Endothelial cell of umbilical vein (primary cell): ENCODE measurements at regions not wholly inside any gene's neighbourhood (a gene's known extent, or its start where the extent isn't known, plus 50 kb on each side); places are given as distances from the start of the nearest gene placed in this dataset.

Experiments used
- BruUV-seq: library from RNA; stranded (reverse); fragments of 400-500 nt; replicated peaks from 2 replicates; lab custom pipeline; 2021; lab: Mats Ljungman, UMichigan
- CTCF ChIA-PET: fragments of 300-600, 350-600 bp; sonication (Branson Sonifier 250); formaldehyde crosslinking; loops from one replicate; lab custom pipeline; 2021; ENCODE audit warnings: antibody characterized with exemption, inconsistent platforms; lab: Charles Lee
- POLR2A ChIA-PET: fragments of 300-600, 350-600 bp; sonication (Branson Sonifier 250); formaldehyde crosslinking; loops from one replicate; lab custom pipeline; 2021; ENCODE audit warnings: antibody characterized with exemption, inconsistent platforms; lab: Charles Lee
- DNase-seq: peaks from one replicate; pipeline ENCODE4 v3.0.0-alpha.2; 2011; ENCODE audit warnings: low read depth, low spot score
- FAIRE-seq: peaks from 2 replicates; lab custom pipeline; 2011; peaks lifted over from hg19 to GRCh38; lab: Jason Lieb, UNC
- H2AFZ ChIP-seq: 2 replicates; pipeline ENCODE4 v1.6.0; 2012; ENCODE audit warnings: low read depth, low read length, control low read depth, inconsistent platforms
- H3K27ac ChIP-seq: 2 replicates; pipeline ENCODE4 v1.5.1; 2011; ENCODE audit warnings: low read depth, mild to moderate bottlenecking, control low read depth, low read length, moderate library complexity; ENCODE audit not compliant: insufficient read depth
- H3K27me3 ChIP-seq, 2 experiments: 2 replicates each; pipeline versions ENCODE4 v1.6.0 to v1.6.1; 2011; ENCODE audit warnings: low read length in 2 of 2, mixed read lengths in 1 of 2; ENCODE audit not compliant: control insufficient read depth in 2 of 2, insufficient read depth in 2 of 2
- H3K36me3 ChIP-seq, 2 experiments: 2 replicates in 1 of 2; 3 replicates in 1 of 2; pipeline ENCODE4 v1.5.1; 2011; ENCODE audit warnings: low read length in 2 of 2, mild to moderate bottlenecking in 1 of 2, moderate library complexity in 1 of 2; ENCODE audit not compliant: control insufficient read depth in 2 of 2, insufficient read depth in 2 of 2; ENCODE audit errors: extremely low read depth in 1 of 2
- H3K4me1 ChIP-seq: 3 replicates; pipeline ENCODE4 v1.5.1; 2011; ENCODE audit warnings: mild to moderate bottlenecking, low read length; ENCODE audit not compliant: control insufficient read depth, insufficient read depth; ENCODE audit errors: extremely low read depth
- H3K4me2 ChIP-seq: 2 replicates; pipeline ENCODE4 v1.6.1; 2011; ENCODE audit warnings: low read length, control low read depth, mixed read lengths; ENCODE audit not compliant: insufficient read depth
- H3K4me3 ChIP-seq, 3 experiments: fragments of 200-600 bp in 1 of 3; sonication (generic), shearing (Covaris generic) in 1 of 3; replicated peaks in 1 of 3; 2 replicates each; pipeline ENCODE4 v1.5.1; 2011 to 2016; ENCODE audit warnings: control low read depth in 3 of 3, low read length in 3 of 3, mild to moderate bottlenecking in 2 of 3, inconsistent platforms in 1 of 3, low read depth in 1 of 3, moderate library complexity in 1 of 3; ENCODE audit not compliant: insufficient read depth in 1 of 3
- H3K79me2 ChIP-seq: 2 replicates; pipeline ENCODE4 v1.6.0; 2012; ENCODE audit warnings: low read length, inconsistent platforms; ENCODE audit not compliant: control insufficient read depth, insufficient read depth
- H3K9ac ChIP-seq: replicated peaks from 2 replicates; pipeline ENCODE3; 2011; ENCODE audit warnings: low read length, control low read depth; ENCODE audit not compliant: insufficient read depth; ENCODE audit errors: extremely low read depth
- H3K9me1 ChIP-seq: replicated peaks from 3 replicates; pipeline ENCODE4 v1.6.0; 2011; ENCODE audit warnings: mild to moderate bottlenecking, low read length; ENCODE audit not compliant: control insufficient read depth, insufficient read depth; ENCODE audit errors: extremely low read depth
- H3K9me3 ChIP-seq: replicated peaks from 2 replicates; pipeline ENCODE4 v1.5.1; 2012; ENCODE audit warnings: low read length, inconsistent platforms; ENCODE audit not compliant: control insufficient read depth, insufficient read depth
- H4K20me1 ChIP-seq: replicated peaks from 2 replicates; pipeline ENCODE3; 2011; ENCODE audit warnings: mild to moderate bottlenecking, low read length; ENCODE audit not compliant: control insufficient read depth, insufficient read depth; ENCODE audit errors: extremely low read depth
- CTCF ChIP-seq, 2 donors: IDR thresholded peaks; 1 replicate in 1 of 2; 2 replicates in 1 of 2; pipeline ENCODE4 v1.5.1; 2011; ENCODE audit warnings: low read length in 2 of 2, mild to moderate bottlenecking in 2 of 2, moderate library complexity in 2 of 2, control low read depth in 1 of 2, inconsistent platforms in 1 of 2, low read depth in 1 of 2; ENCODE audit not compliant: insufficient read depth in 1 of 2; ENCODE audit errors: extremely low read depth in 1 of 2
- EZH2 ChIP-seq: IDR thresholded peaks from 2 replicates; pipeline ENCODE4 v1.6.1; 2012; ENCODE audit warnings: borderline replicate concordance, low read depth, mild to moderate bottlenecking, moderate library complexity, low read length, inconsistent platforms; ENCODE audit not compliant: severe bottlenecking
- FOS ChIP-seq: IDR thresholded peaks from 2 replicates; pipeline ENCODE4 v1.6.1; 2011; ENCODE audit warnings: mild to moderate bottlenecking, low read length, moderate library complexity, borderline replicate concordance; ENCODE audit not compliant: insufficient read depth
- GATA2 ChIP-seq: IDR thresholded peaks from 2 replicates; pipeline ENCODE4 v1.7.0; 2011; ENCODE audit warnings: low read depth, mild to moderate bottlenecking, moderate library complexity, mixed read lengths, low read length; ENCODE audit not compliant: insufficient read length, insufficient read depth
- JUN ChIP-seq: IDR thresholded peaks from 2 replicates; pipeline ENCODE4 v1.6.1; 2011; ENCODE audit warnings: borderline replicate concordance, low read depth; ENCODE audit not compliant: insufficient read length, insufficient read depth
- MAX ChIP-seq: IDR thresholded peaks from 2 replicates; pipeline ENCODE4 v1.6.1; 2011; ENCODE audit not compliant: insufficient read depth, insufficient read length
- MYC ChIP-seq: IDR thresholded peaks from one replicate; pipeline ENCODE4 v1.6.1; 2011; ENCODE audit warnings: mild to moderate bottlenecking, low read depth, low read length
- POLR2A ChIP-seq: IDR thresholded peaks from 2 replicates; pipeline ENCODE4 v1.6.1; 2012; ENCODE audit warnings: low read depth, mild to moderate bottlenecking, control low read depth, low read length
- POLR2AphosphoS5 ChIP-seq: IDR thresholded peaks from 2 replicates; pipeline ENCODE4 v1.6.1; 2012; ENCODE audit warnings: low read depth, mild to moderate bottlenecking, control low read depth, low read length, moderate library complexity; ENCODE audit not compliant: insufficient read depth
- dilution Hi-C: fragments of 300-500 bp; cut with MboI; formaldehyde crosslinking; loops from one replicate; pipeline ENCODE4 v1.15.0; 2019; ENCODE audit warnings: low sequenced_read_pairs; ENCODE audit not compliant: extremely low pct_ligation_motif_present
- intact Hi-C: fragments of 100-400 bp; cut with micrococcal nuclease; formaldehyde crosslinking; loops from one replicate; pipeline ENCODE4 v1.10.0; 2022

- Histone ChIP-seq H3K4me1 (no peaks in the 10 kb centered on the region), H3K4me3 (no peak overlapping the region), H3K27me3 (no peaks in the 10 kb centered on the region), H3K79me2 (no peaks in the 10 kb centered on the region), H3K4me2 (no peak overlapping the region), H4K20me1 (no peaks in the 10 kb centered on the region), H2AFZ (no peak overlapping the region), H3K27ac (no peak overlapping the region), H3K9me3 (no peaks in the 10 kb centered on the region), H3K36me3 (no peaks in the 10 kb centered on the region), H3K9me1 (no peaks in the 10 kb centered on the region), H3K9ac (no peak overlapping the region)
- DNase-seq = no peak
- CTCF ChIA-PET = no interaction called here
- TF ChIP-seq CTCF (IDR thresholded peaks at IDR 0.05; ENCODE audit: extremely low read depth in 1 of 2, insufficient read depth in 1 of 2, low read depth in 1 of 2, low read length in 2 of 2) (no peak), POLR2A (no peak), EZH2 (no peak), GATA2 (no peak), MYC (no peak), POLR2AphosphoS5 (no peak), MAX (no peak), JUN (no peak), FOS (no peak)
- POLR2A ChIA-PET = no interaction called here
- dilution Hi-C loops (no loop called here), intact Hi-C loops (no loop called here)
- no TSS peak for BruUV-seq
- no peak for FAIRE-seq
These were observed 117.4 kb upstream of the CES5A start for GRCh38 chr16:55992551-55992950.
